IMR-90 (cell line): ENCODE measurements at regions not wholly inside any gene's neighbourhood (a gene's known extent, or its start where the extent isn't known, plus 50 kb on each side); places are given as distances from the start of the nearest gene placed in this dataset.

Experiments used
- CEBPB ChIP-seq: IDR thresholded peaks from 2 replicates; pipeline ENCODE4 v1.6.1; 2012; ENCODE audit warnings: low read depth, low read length, improper control_type of control experiment
- CHD1 ChIP-seq: IDR thresholded peaks from 2 replicates; pipeline ENCODE4 v1.6.1; 2012; ENCODE audit warnings: low read depth, low read length, improper control_type of control experiment
- MAFK ChIP-seq: IDR thresholded peaks from 2 replicates; pipeline ENCODE4 v1.6.1; 2012; ENCODE audit warnings: low read depth, low read length, improper control_type of control experiment
- MAZ ChIP-seq: IDR thresholded peaks from 2 replicates; pipeline ENCODE4 v1.6.1; 2012; ENCODE audit warnings: low read depth, mild to moderate bottlenecking, low read length, improper control_type of control experiment, moderate library complexity, borderline replicate concordance
- MXI1 ChIP-seq: IDR thresholded peaks from 2 replicates; pipeline ENCODE4 v1.6.1; 2012; ENCODE audit warnings: low read depth, mild to moderate bottlenecking, low read length, moderate library complexity, borderline replicate concordance
- POLR2A ChIP-seq: IDR thresholded peaks from 2 replicates; pipeline ENCODE4 v1.6.1; 2012; ENCODE audit warnings: mild to moderate bottlenecking, low read depth, low read length
- RAD21 ChIP-seq: IDR thresholded peaks from 2 replicates; pipeline ENCODE4 v1.6.1; 2012; ENCODE audit warnings: low read length, improper control_type of control experiment
- RCOR1 ChIP-seq: IDR thresholded peaks from 2 replicates; pipeline ENCODE4 v1.6.1; 2012; ENCODE audit warnings: mild to moderate bottlenecking, low read length, improper control_type of control experiment; ENCODE audit not compliant: insufficient replicate concordance
- RFX5 ChIP-seq: IDR thresholded peaks from 2 replicates; pipeline ENCODE4 v1.8.0; 2012; ENCODE audit warnings: low read depth, mild to moderate bottlenecking, low read length, moderate library complexity
- SMC3 ChIP-seq: fragments of 150-350 bp; IDR thresholded peaks from 2 replicates; pipeline ENCODE4 v1.6.1; 2016; ENCODE audit warnings: low read depth, mild to moderate bottlenecking, antibody characterized with exemption, low read length, moderate library complexity
- TF ChIP-seq, protein P1 (sequence below): fragments of 150-350 bp; IDR thresholded peaks from 2 replicates; pipeline ENCODE4 v1.6.1; 2017; ENCODE audit warnings: mild to moderate bottlenecking, antibody characterized with exemption, low read length, low read depth
- TF ChIP-seq, protein P2 (sequence below): conservative IDR thresholded peaks from 2 replicates; pipeline ENCODE4 v1.5.1; 2012; ENCODE audit warnings: mild to moderate bottlenecking, low read depth, low read length, improper control_type of control experiment

DNA sequence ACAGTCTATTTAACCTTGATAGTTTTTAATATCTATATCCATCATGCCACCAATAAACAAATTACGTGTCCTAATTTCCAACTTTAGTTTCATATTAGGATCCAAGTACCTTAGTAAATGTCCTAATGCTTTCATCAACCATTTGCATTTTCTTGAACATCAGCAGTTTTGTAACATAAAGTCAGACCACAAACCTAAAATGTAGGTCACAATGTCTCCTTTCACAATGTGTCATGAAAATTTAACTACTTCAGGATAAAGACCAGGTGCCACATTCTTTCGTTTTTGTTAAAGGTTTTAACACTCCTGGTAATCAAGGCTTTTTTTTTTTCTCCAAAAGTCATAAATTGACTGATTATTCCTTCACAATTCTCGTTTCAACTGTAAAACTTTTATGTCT, 310.7 kb upstream of the PMFBP1 start:
- TF ChIP-seq POLR2A (no peak), RAD21 (no peak), MAFK (no peak), CEBPB (no peak), CHD1 (no peak), RFX5 (no peak), MAZ (no peak), MXI1 (no peak), SMC3 (no peak), RCOR1 (no peak)
- TF ChIP-seq, protein P1, sequence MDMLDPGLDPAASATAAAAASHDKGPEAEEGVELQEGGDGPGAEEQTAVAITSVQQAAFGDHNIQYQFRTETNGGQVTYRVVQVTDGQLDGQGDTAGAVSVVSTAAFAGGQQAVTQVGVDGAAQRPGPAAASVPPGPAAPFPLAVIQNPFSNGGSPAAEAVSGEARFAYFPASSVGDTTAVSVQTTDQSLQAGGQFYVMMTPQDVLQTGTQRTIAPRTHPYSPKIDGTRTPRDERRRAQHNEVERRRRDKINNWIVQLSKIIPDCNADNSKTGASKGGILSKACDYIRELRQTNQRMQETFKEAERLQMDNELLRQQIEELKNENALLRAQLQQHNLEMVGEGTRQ = no peak
- TF ChIP-seq, protein P2, sequence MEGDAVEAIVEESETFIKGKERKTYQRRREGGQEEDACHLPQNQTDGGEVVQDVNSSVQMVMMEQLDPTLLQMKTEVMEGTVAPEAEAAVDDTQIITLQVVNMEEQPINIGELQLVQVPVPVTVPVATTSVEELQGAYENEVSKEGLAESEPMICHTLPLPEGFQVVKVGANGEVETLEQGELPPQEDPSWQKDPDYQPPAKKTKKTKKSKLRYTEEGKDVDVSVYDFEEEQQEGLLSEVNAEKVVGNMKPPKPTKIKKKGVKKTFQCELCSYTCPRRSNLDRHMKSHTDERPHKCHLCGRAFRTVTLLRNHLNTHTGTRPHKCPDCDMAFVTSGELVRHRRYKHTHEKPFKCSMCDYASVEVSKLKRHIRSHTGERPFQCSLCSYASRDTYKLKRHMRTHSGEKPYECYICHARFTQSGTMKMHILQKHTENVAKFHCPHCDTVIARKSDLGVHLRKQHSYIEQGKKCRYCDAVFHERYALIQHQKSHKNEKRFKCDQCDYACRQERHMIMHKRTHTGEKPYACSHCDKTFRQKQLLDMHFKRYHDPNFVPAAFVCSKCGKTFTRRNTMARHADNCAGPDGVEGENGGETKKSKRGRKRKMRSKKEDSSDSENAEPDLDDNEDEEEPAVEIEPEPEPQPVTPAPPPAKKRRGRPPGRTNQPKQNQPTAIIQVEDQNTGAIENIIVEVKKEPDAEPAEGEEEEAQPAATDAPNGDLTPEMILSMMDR = no peak
